Mesenchymal stem cell (in vitro differentiated cells and primary cell): ENCODE measurements at regions not wholly inside any gene's neighbourhood (a gene's known extent, or its start where the extent isn't known, plus 50 kb on each side); places are given as distances from the start of the nearest gene placed in this dataset.

Experiments used
- DNase-seq: peaks from one replicate; pipeline ENCODE4 v3.0.0-alpha.2; 2013
- H2AFZ ChIP-seq: one replicate; pipeline ENCODE4 v1.6.1; 2013; ENCODE audit warnings: low read depth, mild to moderate bottlenecking, control low read depth, inconsistent platforms, low read length, moderate library complexity
- H2AK5ac ChIP-seq: 2 replicates; pipeline ENCODE4 v1.6.1; 2013; ENCODE audit warnings: low read length, moderate library complexity, mild to moderate bottlenecking, inconsistent platforms; ENCODE audit not compliant: severe bottlenecking
- H2BK120ac ChIP-seq: one replicate; pipeline ENCODE4 v1.6.1; 2013; ENCODE audit warnings: low read depth, mild to moderate bottlenecking, inconsistent platforms, low read length, moderate library complexity
- H2BK12ac ChIP-seq, 2 experiments: one replicate each; pipeline ENCODE4 v1.6.1; 2013; ENCODE audit warnings: inconsistent platforms in 2 of 2, low read length in 2 of 2, mild to moderate bottlenecking in 2 of 2, moderate library complexity in 2 of 2, control low read depth in 1 of 2
- H2BK15ac ChIP-seq: one replicate; pipeline ENCODE4 v1.6.1; 2013; ENCODE audit warnings: mild to moderate bottlenecking, low read depth, inconsistent platforms; ENCODE audit not compliant: poor library complexity, severe bottlenecking
- H2BK5ac ChIP-seq: 2 replicates; pipeline ENCODE4 v1.6.1; 2013; ENCODE audit warnings: low read depth, mild to moderate bottlenecking, low read length, control low read depth, inconsistent platforms; ENCODE audit not compliant: poor library complexity, severe bottlenecking
- H3K14ac ChIP-seq, 2 experiments: one replicate each; pipeline ENCODE4 v1.6.1; 2013; ENCODE audit warnings: inconsistent platforms in 2 of 2, low read length in 2 of 2, control low read depth in 1 of 2, mild to moderate bottlenecking in 1 of 2, moderate library complexity in 1 of 2
- H3K18ac ChIP-seq, 2 experiments: one replicate each; pipeline ENCODE4 v1.6.1; 2013; ENCODE audit warnings: inconsistent platforms in 2 of 2, low read length in 2 of 2, control low read depth in 1 of 2, low read depth in 1 of 2, mild to moderate bottlenecking in 1 of 2
- H3K23ac ChIP-seq, 2 experiments: one replicate each; pipeline ENCODE4 v1.6.1; 2013; ENCODE audit warnings: inconsistent platforms in 2 of 2, low read length in 2 of 2, mild to moderate bottlenecking in 2 of 2, moderate library complexity in 2 of 2, control low read depth in 1 of 2
- H3K27ac ChIP-seq: 2 replicates; pipeline ENCODE4 v1.5.1; 2013; ENCODE audit warnings: mild to moderate bottlenecking, moderate library complexity, low read length, control low read depth, inconsistent platforms; ENCODE audit not compliant: poor library complexity, severe bottlenecking
- H3K27me3 ChIP-seq, 2 experiments: 2 replicates each; pipeline versions ENCODE4 v1.6.1 to v1.7.0; 2013; ENCODE audit warnings: low read length in 2 of 2, mild to moderate bottlenecking in 2 of 2, moderate library complexity in 2 of 2, control low read depth in 1 of 2, inconsistent platforms in 1 of 2; ENCODE audit not compliant: control insufficient read depth in 1 of 2, insufficient read depth in 1 of 2
- H3K36me3 ChIP-seq, 2 experiments: 2 replicates each; pipeline versions ENCODE4 v1.6.1 to v1.7.0; 2013; ENCODE audit warnings: low read length in 2 of 2, control low read depth in 1 of 2, inconsistent platforms in 1 of 2, low read depth in 1 of 2, mild to moderate bottlenecking in 1 of 2; ENCODE audit not compliant: insufficient read depth in 2 of 2, control insufficient read depth in 1 of 2
- H3K4ac ChIP-seq, 2 experiments: one replicate each; pipeline ENCODE4 v1.6.1; 2013; ENCODE audit warnings: inconsistent platforms in 2 of 2, low read length in 2 of 2, mild to moderate bottlenecking in 2 of 2, moderate library complexity in 2 of 2, control low read depth in 1 of 2, low read depth in 1 of 2
- H3K4me1 ChIP-seq: 2 replicates; pipeline ENCODE4 v1.6.1; 2013; ENCODE audit warnings: low read depth, low read length, control low read depth; ENCODE audit not compliant: control insufficient read depth, insufficient read depth
- H3K4me2 ChIP-seq: 2 replicates; pipeline ENCODE4 v1.6.1; 2013; ENCODE audit warnings: low read length, mild to moderate bottlenecking, inconsistent platforms; ENCODE audit not compliant: poor library complexity, severe bottlenecking
- H3K4me3 ChIP-seq, 2 experiments: 2 replicates each; pipeline versions ENCODE4 v1.5.1 to v1.7.0; 2013; ENCODE audit warnings: low read length in 2 of 2, mild to moderate bottlenecking in 2 of 2, control low read depth in 1 of 2, low read depth in 1 of 2; ENCODE audit not compliant: insufficient read depth in 1 of 2
- H3K79me1 ChIP-seq: replicated peaks from 2 replicates; pipeline ENCODE4 v1.6.1; 2013; ENCODE audit warnings: mild to moderate bottlenecking, control low read depth, low read length, inconsistent platforms; ENCODE audit not compliant: poor library complexity, severe bottlenecking
- H3K9ac ChIP-seq: 2 replicates; pipeline ENCODE4 v1.7.0; 2013; ENCODE audit warnings: mild to moderate bottlenecking, low read length, moderate library complexity
- H3K9me3 ChIP-seq: 2 replicates; pipeline ENCODE4 v1.7.0; 2013; ENCODE audit warnings: mild to moderate bottlenecking, low read length; ENCODE audit not compliant: control insufficient read depth
- H4K8ac ChIP-seq: one replicate; pipeline ENCODE4 v1.6.1; 2013; ENCODE audit warnings: inconsistent platforms, mild to moderate bottlenecking, low read length, moderate library complexity
- H4K91ac ChIP-seq: one replicate; pipeline ENCODE4 v1.6.1; 2013; ENCODE audit warnings: mild to moderate bottlenecking, low read length, inconsistent platforms
- WGBS: methylation state at CpG from one replicate; pipeline ENCODE4 v1.1.7; 2013; ENCODE audit warnings: mixed read lengths; 5-methylcytosine and 5-hydroxymethylcytosine counted together

DNA sequence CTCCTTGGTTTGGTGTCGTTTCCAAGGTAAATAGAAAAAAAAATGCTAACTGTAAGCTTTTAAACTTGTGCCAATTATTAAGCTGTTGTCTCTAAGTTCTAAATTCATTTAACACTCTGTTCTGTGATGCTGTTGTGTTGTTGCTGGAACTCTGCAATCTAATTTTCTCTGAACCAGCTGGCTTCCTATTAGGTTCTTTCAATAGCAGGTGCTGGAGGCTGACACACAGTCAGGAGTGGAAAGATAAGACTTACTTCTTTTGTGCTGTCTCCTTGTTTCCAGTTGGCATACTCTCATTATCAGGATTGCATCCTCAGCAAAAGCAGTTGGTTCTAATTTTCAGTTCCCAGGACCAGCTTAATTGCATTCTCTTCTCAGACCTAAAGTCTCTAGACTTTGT lies 1252.6 kb upstream of the NUDT12 start:
- no peak overlapping the region for H3K4me3 ChIP-seq
- WGBS, result no CpG with 5 or more reads among the region's 1 CpG
- H2AK5ac ChIP-seq, result no peak overlapping the region
- no peak overlapping the region for H3K14ac ChIP-seq
- H3K18ac ChIP-seq, result no peak overlapping the region
- H2AFZ ChIP-seq, result no peak overlapping the region
- no peaks in the 10 kb centered on the region for H3K9me3 ChIP-seq
- H4K8ac ChIP-seq, result no peak overlapping the region
- no peak overlapping the region for H4K91ac ChIP-seq
- no peaks in the 10 kb centered on the region for H3K36me3 ChIP-seq
- DNase-seq, result no peak
- H3K9ac ChIP-seq, result no peak overlapping the region
- no peaks in the 10 kb centered on the region for H3K27me3 ChIP-seq
- no peak overlapping the region for H3K27ac ChIP-seq
- H2BK15ac ChIP-seq, result no peak overlapping the region
- no peaks in the 10 kb centered on the region for H3K79me1 ChIP-seq
- no peak overlapping the region for H2BK120ac ChIP-seq
- no peaks in the 10 kb centered on the region for H3K4me1 ChIP-seq
- H2BK5ac ChIP-seq, result no peak overlapping the region
- no peak overlapping the region for H3K4ac ChIP-seq
- H3K23ac ChIP-seq, result no peak overlapping the region
- no peak overlapping the region for H2BK12ac ChIP-seq
- no peak overlapping the region for H3K4me2 ChIP-seq

DNA sequence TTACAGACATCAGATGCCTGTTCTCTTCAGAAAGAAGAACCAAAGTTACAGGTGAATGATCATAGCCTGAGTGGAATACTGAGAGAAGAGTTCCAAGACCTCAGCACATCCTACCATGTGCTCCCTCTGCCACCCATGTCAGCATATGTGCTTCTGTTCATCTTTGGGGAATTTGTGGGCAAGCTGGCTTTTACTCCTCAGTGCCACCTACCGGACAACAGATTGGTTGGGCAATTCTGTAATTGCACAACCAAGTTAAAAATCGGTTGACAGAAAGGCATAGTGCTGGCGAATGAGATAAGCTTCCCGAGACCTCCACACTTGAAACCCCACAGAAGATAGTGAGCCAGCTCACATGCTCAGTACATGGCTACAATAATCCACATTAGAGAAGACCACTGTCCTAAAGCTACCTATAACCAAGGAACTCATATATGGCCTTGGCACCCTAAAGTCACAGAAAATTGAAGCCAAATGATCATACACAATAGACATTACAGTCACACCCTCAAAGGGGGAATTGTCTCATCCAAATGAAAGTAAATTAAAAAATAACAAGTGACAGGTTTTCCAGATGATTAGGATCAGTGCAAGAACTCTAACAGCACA lies 1238.0 kb upstream of the NUDT12 start:
- no peak overlapping the region for H3K4ac ChIP-seq
- H3K27me3 ChIP-seq, result no peaks in the 10 kb centered on the region
- H2BK5ac ChIP-seq, result no peak overlapping the region
- no peak overlapping the region for H3K18ac ChIP-seq
- H3K4me3 ChIP-seq, result no peak overlapping the region
- no peak overlapping the region for H3K9ac ChIP-seq
- no peak for DNase-seq
- H3K9me3 ChIP-seq, result peaks cover 9% of the 10 kb centered on the region
- no peak overlapping the region for H4K91ac ChIP-seq
- H3K4me2 ChIP-seq, result no peak overlapping the region
- no peak overlapping the region for H3K23ac ChIP-seq
- no peak overlapping the region for H3K27ac ChIP-seq
- no peaks in the 10 kb centered on the region for H3K4me1 ChIP-seq
- WGBS, result 88% methylated on average over 4 of the region's 4 CpGs
- no peak overlapping the region for H3K14ac ChIP-seq
- H3K36me3 ChIP-seq, result no peaks in the 10 kb centered on the region
- H2AFZ ChIP-seq, result no peak overlapping the region
- H2BK120ac ChIP-seq, result no peak overlapping the region
- no peak overlapping the region for H2BK15ac ChIP-seq
- no peaks in the 10 kb centered on the region for H3K79me1 ChIP-seq
- no peak overlapping the region for H4K8ac ChIP-seq
- H2BK12ac ChIP-seq, result no peak overlapping the region
- no peak overlapping the region for H2AK5ac ChIP-seq

DNA sequence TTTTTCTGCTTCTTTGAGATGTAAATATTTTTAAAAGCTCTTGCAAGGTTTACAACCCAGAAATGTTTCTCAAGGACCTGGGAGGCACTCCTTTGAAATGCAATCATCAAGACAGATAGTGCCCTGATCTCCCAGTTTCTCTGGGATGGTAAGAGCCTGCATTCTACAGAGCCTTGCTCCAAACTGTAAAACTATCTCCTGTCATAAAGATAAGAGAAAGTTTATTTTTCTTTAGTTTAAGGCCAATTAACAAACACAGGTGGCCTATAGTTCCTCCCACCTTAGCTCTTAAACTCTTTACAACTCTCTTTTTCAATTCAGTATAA lies 1231.1 kb upstream of the NUDT12 start:
- H2BK15ac ChIP-seq, result no peak overlapping the region
- H3K18ac ChIP-seq, result no peak overlapping the region
- no peak overlapping the region for H3K4me3 ChIP-seq
- H2BK12ac ChIP-seq, result no peak overlapping the region
- H3K79me1 ChIP-seq, result no peaks in the 10 kb centered on the region
- no peak overlapping the region for H2AK5ac ChIP-seq
- no peak overlapping the region for H3K9ac ChIP-seq
- H3K4ac ChIP-seq, result no peak overlapping the region
- H2BK120ac ChIP-seq, result no peak overlapping the region
- no peak overlapping the region for H2AFZ ChIP-seq
- H3K4me2 ChIP-seq, result no peak overlapping the region
- no peak overlapping the region for H3K23ac ChIP-seq
- H3K14ac ChIP-seq, result no peak overlapping the region
- DNase-seq, result peak; percentile 7
- no peak overlapping the region for H2BK5ac ChIP-seq
- H4K8ac ChIP-seq, result no peak overlapping the region
- no peaks in the 10 kb centered on the region for H3K4me1 ChIP-seq
- no peaks in the 10 kb centered on the region for H3K9me3 ChIP-seq
- H3K36me3 ChIP-seq, result no peaks in the 10 kb centered on the region
- no peak overlapping the region for H4K91ac ChIP-seq
- no peaks in the 10 kb centered on the region for H3K27me3 ChIP-seq
- H3K27ac ChIP-seq, result no peak overlapping the region

DNA sequence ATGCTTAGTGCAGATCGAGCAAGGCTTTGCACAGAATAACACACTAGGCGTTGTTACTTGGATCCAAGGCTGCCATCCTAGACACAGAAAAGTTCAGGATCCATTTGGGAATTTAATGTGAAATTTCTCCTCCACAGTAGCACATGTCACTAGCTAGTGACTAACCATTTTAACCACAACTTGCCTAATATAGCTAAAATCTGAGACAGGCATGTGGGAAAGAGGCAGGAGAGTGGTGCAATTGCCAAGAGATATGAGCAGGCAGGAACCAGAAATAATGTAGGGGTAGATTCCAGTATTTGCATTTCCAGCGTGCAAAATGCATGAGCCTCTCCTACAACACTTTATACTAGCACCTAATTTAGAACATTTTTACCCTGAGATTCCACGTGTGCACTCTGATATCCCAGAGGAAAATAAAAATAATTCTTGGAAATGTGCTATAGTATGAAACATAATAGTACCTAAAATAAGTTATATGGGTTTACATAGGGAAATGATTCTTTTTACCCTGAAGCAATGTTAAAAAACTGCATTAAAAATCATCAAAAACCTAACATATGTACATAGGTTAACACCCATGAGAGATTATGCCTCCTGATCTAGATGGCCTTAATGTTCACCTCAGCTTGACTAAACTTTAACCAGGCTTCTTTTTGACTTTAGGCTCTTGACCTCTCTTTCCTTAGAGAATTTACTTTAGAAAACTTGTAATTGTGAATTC lies 1230.6 kb upstream of the NUDT12 start:
- no peaks in the 10 kb centered on the region for H3K9me3 ChIP-seq
- H2BK120ac ChIP-seq, result no peak overlapping the region
- no peak overlapping the region for H3K4ac ChIP-seq
- H3K14ac ChIP-seq, result no peak overlapping the region
- H3K9ac ChIP-seq, result no peak overlapping the region
- 100% methylated on average over 2 of the region's 4 CpGs for WGBS
- no peak overlapping the region for H3K23ac ChIP-seq
- no peak overlapping the region for H2BK15ac ChIP-seq
- no peak overlapping the region for H4K8ac ChIP-seq
- no peak overlapping the region for H4K91ac ChIP-seq
- H3K36me3 ChIP-seq, result no peaks in the 10 kb centered on the region
- H3K18ac ChIP-seq, result no peak overlapping the region
- H2AFZ ChIP-seq, result no peak overlapping the region
- no peaks in the 10 kb centered on the region for H3K4me1 ChIP-seq
- no peaks in the 10 kb centered on the region for H3K79me1 ChIP-seq
- no peak overlapping the region for H3K4me2 ChIP-seq
- no peak overlapping the region for H2BK5ac ChIP-seq
- peak; percentile 74 for DNase-seq
- H3K4me3 ChIP-seq, result no peak overlapping the region
- H2AK5ac ChIP-seq, result no peak overlapping the region
- H3K27ac ChIP-seq, result no peak overlapping the region
- H2BK12ac ChIP-seq, result no peak overlapping the region
- H3K27me3 ChIP-seq, result no peaks in the 10 kb centered on the region
